Body of pancreas (tissue), 4 donors: ENCODE measurements at regions not wholly inside any gene's neighbourhood (a gene's known extent, or its start where the extent isn't known, plus 50 kb on each side); places are given as distances from the start of the nearest gene placed in this dataset.

Experiments used
- CTCF ChIP-seq, 7 experiments: fragments of 450-650 bp in 4 of 7; fragments of 200-600 bp in 3 of 7; sonication (generic) in 3 of 7; IDR thresholded peaks; one replicate each; pipeline ENCODE4 v1.5.1; 2016 to 2019; ENCODE audit warnings: antibody characterized with exemption in 7 of 7
- POLR2A ChIP-seq, 3 donors: fragments of 450-650 bp; IDR thresholded peaks; one replicate each; pipeline ENCODE4 v1.6.1; 2016; ENCODE audit warnings: antibody characterized with exemption in 3 of 3, mild to moderate bottlenecking in 2 of 3

GRCh38 chr21:17925000-17925610, 105.9 kb upstream of the C21orf91 start:
- TF ChIP-seq CTCF (IDR thresholded peaks at IDR 0.05) (peak; percentile 64 to 80 (median 75)), POLR2A (IDR thresholded peaks at IDR 0.05) (no peak)
